ENCODE measurements at regions not wholly inside any gene's neighbourhood (a gene's known extent, or its start where the extent isn't known, plus 50 kb on each side); places are given as distances from the start of the nearest gene placed in this dataset.

GRCh38 chr13:90615236-90615635 is 732.3 kb upstream of the MIR17HG start:
- TF ChIP-seq CTCF (IDR thresholded peaks at IDR 0.05; ENCODE audit: poor library complexity) (no peak), EZH2 (IDR thresholded peaks at IDR 0.05; ENCODE audit: borderline replicate concordance) (no peak)
